ENCODE measurements at regions not wholly inside any gene's neighbourhood (a gene's known extent, or its start where the extent isn't known, plus 50 kb on each side); places are given as distances from the start of the nearest gene placed in this dataset.
"Not testable (repeated sequence)": the region's sequence is repeated elsewhere in the genome, so short reads cannot be mapped to it uniquely, and the experiment has no call there.

- no peak for FAIRE-seq
- TF ChIP-seq TAF1 (IDR thresholded peaks at IDR 0.05; ENCODE audit: low read depth, low read length) (no peak), SPI1 (IDR thresholded peaks at IDR 0.05; ENCODE audit: low read depth, low read length) (no peak), POLR2A (IDR thresholded peaks at IDR 0.05; ENCODE audit: low read depth, low read length) (no peak), POLR2AphosphoS5 (IDR thresholded peaks at IDR 0.05; ENCODE audit: low read depth, low read length) (no peak), POU2F2 (IDR thresholded peaks at IDR 0.05; ENCODE audit: low read depth, low read length) (no peak), PAX5 (IDR thresholded peaks at IDR 0.05; ENCODE audit: insufficient read depth, low read length, severe bottlenecking) (no peak)
- DNase-seq (ENCODE audit: insufficient read length, low spot score): no peak
Observed at GRCh38 chr1:238345837-238346236, 455.1 kb upstream of the ZP4 start.

DNA sequence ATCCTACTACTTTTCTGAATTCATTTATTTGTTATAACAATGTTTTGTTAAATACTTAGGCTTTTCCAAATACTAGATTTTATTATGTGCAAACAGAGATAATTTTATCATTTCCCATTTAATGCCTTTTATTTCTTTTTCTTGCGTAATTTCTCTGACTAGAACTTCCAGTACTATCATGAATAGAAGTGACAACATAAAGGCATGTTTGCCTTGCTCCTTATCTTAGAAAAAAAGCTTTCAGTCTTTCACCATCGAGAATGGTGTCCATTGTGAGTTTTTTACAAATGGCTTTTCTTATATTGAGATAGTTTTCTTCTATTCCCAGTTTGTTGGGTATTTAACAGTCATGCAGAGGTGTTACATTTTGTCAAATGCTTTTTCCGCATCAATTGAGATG lies 453.1 kb upstream of the ZP4 start:
- no peak for TF ChIP-seq SPI1 (IDR thresholded peaks at IDR 0.05; ENCODE audit: low read depth, low read length)
- TF ChIP-seq POLR2A (IDR thresholded peaks at IDR 0.05; ENCODE audit: low read depth, low read length): no peak
- no peak for TF ChIP-seq POLR2AphosphoS5 (IDR thresholded peaks at IDR 0.05; ENCODE audit: low read depth, low read length)
- TF ChIP-seq POU2F2 (IDR thresholded peaks at IDR 0.05; ENCODE audit: low read depth, low read length): no peak
- TF ChIP-seq PAX5 (IDR thresholded peaks at IDR 0.05; ENCODE audit: insufficient read depth, low read length, severe bottlenecking): no peak
- no peak for TF ChIP-seq TAF1 (IDR thresholded peaks at IDR 0.05; ENCODE audit: low read depth, low read length)
- FAIRE-seq (no peak), DNase-seq (ENCODE audit: insufficient read length, low spot score) (no peak)

GRCh38 chr1:238341395-238341794 lies 450.7 kb upstream of the ZP4 start:
- TF ChIP-seq POLR2AphosphoS5 (IDR thresholded peaks at IDR 0.05; ENCODE audit: low read depth, low read length): no peak
- no peak for TF ChIP-seq POU2F2 (IDR thresholded peaks at IDR 0.05; ENCODE audit: low read depth, low read length)
- no peak for TF ChIP-seq PAX5 (IDR thresholded peaks at IDR 0.05; ENCODE audit: insufficient read depth, low read length, severe bottlenecking)
- no peak for TF ChIP-seq SPI1 (IDR thresholded peaks at IDR 0.05; ENCODE audit: low read depth, low read length)
- no peak for TF ChIP-seq TAF1 (IDR thresholded peaks at IDR 0.05; ENCODE audit: low read depth, low read length)
- TF ChIP-seq POLR2A (IDR thresholded peaks at IDR 0.05; ENCODE audit: low read depth, low read length): no peak
- FAIRE-seq: no peak
- DNase-seq (ENCODE audit: insufficient read length, low spot score): no peak

DNA sequence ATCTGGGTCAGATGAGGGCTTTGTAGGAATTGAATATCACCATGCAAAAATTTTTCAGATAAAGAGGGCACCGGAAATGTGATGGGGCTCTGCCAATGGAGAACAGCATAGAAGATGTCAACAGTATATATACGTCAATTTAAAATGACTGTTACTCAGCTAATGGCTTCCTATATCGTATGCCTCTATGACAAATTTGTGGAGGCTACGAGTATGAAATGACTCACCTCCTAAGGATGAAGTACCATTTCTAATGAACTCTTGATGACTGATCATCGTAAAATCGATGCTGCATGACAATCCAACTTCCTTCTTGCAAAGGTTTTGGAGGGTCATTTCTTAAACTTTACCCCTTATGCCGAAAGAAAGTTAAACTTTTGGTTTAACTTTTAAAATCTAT lies 450.3 kb upstream of the ZP4 start:
- DNase-seq (ENCODE audit: insufficient read length, low spot score) (no peak), FAIRE-seq (no peak)
- no peak for TF ChIP-seq TAF1 (IDR thresholded peaks at IDR 0.05; ENCODE audit: low read depth, low read length)
- no peak for TF ChIP-seq POU2F2 (IDR thresholded peaks at IDR 0.05; ENCODE audit: low read depth, low read length)
- TF ChIP-seq POLR2A (IDR thresholded peaks at IDR 0.05; ENCODE audit: low read depth, low read length): no peak
- TF ChIP-seq SPI1 (IDR thresholded peaks at IDR 0.05; ENCODE audit: low read depth, low read length): no peak
- no peak for TF ChIP-seq POLR2AphosphoS5 (IDR thresholded peaks at IDR 0.05; ENCODE audit: low read depth, low read length)
- TF ChIP-seq PAX5 (IDR thresholded peaks at IDR 0.05; ENCODE audit: insufficient read depth, low read length, severe bottlenecking): no peak

GRCh38 chr1:238336531-238336930 lies 445.8 kb upstream of the ZP4 start:
- no peak for FAIRE-seq
- TF ChIP-seq SPI1 (IDR thresholded peaks at IDR 0.05; ENCODE audit: low read depth, low read length) (no peak), TAF1 (IDR thresholded peaks at IDR 0.05; ENCODE audit: low read depth, low read length) (no peak), POLR2A (IDR thresholded peaks at IDR 0.05; ENCODE audit: low read depth, low read length) (no peak), PAX5 (IDR thresholded peaks at IDR 0.05; ENCODE audit: insufficient read depth, low read length, severe bottlenecking) (no peak), POU2F2 (IDR thresholded peaks at IDR 0.05; ENCODE audit: low read depth, low read length) (no peak), POLR2AphosphoS5 (IDR thresholded peaks at IDR 0.05; ENCODE audit: low read depth, low read length) (no peak)
- DNase-seq (ENCODE audit: insufficient read length, low spot score): no peak

DNA sequence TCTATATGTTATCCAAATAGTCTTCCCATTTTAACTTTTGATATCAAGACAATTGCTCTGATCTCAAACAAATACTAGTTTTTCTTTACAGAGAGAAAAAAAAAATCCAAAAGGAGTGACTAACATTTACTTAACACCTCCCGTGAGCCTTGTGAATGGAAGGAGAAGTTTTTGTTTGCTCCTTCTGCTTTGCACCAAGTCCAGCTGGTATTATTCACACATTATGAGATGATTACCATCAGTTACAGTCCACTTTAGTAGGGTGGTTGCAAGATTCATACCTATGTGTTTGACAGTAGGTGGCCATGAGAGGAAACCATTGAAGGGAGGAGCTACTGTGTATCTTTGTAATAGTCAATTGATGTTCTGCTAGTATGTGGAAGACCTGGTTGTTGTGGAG lies 443.4 kb upstream of the ZP4 start:
- TF ChIP-seq POLR2AphosphoS5 (IDR thresholded peaks at IDR 0.05; ENCODE audit: low read depth, low read length) (no peak), SPI1 (IDR thresholded peaks at IDR 0.05; ENCODE audit: low read depth, low read length) (no peak), PAX5 (IDR thresholded peaks at IDR 0.05; ENCODE audit: insufficient read depth, low read length, severe bottlenecking) (no peak), TAF1 (IDR thresholded peaks at IDR 0.05; ENCODE audit: low read depth, low read length) (no peak), POU2F2 (IDR thresholded peaks at IDR 0.05; ENCODE audit: low read depth, low read length) (no peak), POLR2A (IDR thresholded peaks at IDR 0.05; ENCODE audit: low read depth, low read length) (no peak)
- no peak for DNase-seq (ENCODE audit: insufficient read length, low spot score)
- no peak for FAIRE-seq

DNA sequence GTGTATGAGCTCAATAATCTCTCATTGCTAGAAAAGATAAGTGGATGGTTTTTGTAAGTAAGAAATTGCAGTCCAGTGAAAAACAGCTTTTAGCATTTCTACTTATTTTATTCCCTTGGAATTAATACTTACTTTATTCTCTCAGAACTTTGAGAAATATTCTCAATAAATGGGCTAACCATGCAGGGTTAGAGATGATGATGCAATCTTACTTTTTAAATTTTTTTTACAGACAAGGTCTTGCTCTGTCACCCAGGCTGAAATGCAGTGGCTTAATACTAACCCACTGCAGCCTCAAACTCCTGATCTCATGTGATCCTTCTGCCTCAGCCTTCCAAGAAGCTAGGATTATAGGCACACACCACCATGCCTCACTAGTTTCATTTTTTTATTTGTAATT lies 440.8 kb upstream of the ZP4 start:
- TF ChIP-seq POLR2A (IDR thresholded peaks at IDR 0.05; ENCODE audit: low read depth, low read length) (no peak), SPI1 (IDR thresholded peaks at IDR 0.05; ENCODE audit: low read depth, low read length) (no peak), POU2F2 (IDR thresholded peaks at IDR 0.05; ENCODE audit: low read depth, low read length) (no peak), TAF1 (IDR thresholded peaks at IDR 0.05; ENCODE audit: low read depth, low read length) (no peak), POLR2AphosphoS5 (IDR thresholded peaks at IDR 0.05; ENCODE audit: low read depth, low read length) (no peak), PAX5 (IDR thresholded peaks at IDR 0.05; ENCODE audit: insufficient read depth, low read length, severe bottlenecking) (no peak)
- DNase-seq (ENCODE audit: insufficient read length, low spot score) (no peak), FAIRE-seq (no peak)

DNA sequence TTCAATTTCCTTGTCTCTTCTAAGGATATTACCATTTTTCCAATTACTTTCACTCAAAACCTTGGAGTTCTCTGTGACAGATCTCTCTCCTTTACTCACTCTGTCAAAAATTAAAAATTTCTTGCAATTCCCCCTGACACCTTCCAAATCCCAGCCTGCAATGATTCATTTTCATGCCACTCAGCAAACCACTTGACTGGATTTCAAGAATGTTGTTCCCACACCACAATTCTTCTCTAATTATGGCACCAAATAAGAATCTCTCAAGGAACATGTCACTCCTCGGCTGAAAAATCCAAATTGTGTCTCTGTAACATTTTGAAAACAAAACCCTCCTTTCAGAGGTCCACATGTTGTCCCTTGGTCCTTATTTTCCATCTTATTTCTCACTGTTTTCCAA lies 438.9 kb upstream of the ZP4 start:
- TF ChIP-seq POLR2AphosphoS5 (IDR thresholded peaks at IDR 0.05; ENCODE audit: low read depth, low read length) (no peak), POU2F2 (IDR thresholded peaks at IDR 0.05; ENCODE audit: low read depth, low read length) (no peak), POLR2A (IDR thresholded peaks at IDR 0.05; ENCODE audit: low read depth, low read length) (no peak), PAX5 (IDR thresholded peaks at IDR 0.05; ENCODE audit: insufficient read depth, low read length, severe bottlenecking) (no peak), SPI1 (IDR thresholded peaks at IDR 0.05; ENCODE audit: low read depth, low read length) (no peak), TAF1 (IDR thresholded peaks at IDR 0.05; ENCODE audit: low read depth, low read length) (no peak)
- FAIRE-seq: no peak
- DNase-seq (ENCODE audit: insufficient read length, low spot score): no peak

GRCh38 chr1:238327033-238327432 lies 436.3 kb upstream of the ZP4 start:
- FAIRE-seq: not testable (repeated sequence)

DNA sequence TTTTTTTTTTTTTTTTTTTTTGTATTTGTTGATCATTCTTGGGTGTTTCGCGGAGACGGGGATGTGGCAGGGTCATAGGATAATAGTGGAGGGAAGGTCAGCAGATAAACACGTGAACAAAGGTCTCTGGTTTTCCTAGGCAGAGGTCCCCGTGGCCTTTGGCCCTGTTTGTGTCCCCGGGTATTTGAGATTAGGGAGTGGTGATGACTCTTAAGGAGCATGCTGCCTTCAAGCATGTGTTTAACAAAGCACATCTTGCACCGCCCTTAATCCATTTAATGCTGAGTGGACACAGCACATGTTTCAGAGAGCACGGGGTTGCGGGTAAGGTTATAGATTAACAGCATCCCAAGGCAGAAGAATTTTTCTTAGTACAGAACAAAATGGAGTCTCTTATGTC lies 435.8 kb upstream of the ZP4 start:
- not testable (repeated sequence) for FAIRE-seq; DNase-seq (ENCODE audit: insufficient read length, low spot score)

More at GRCh38 chr1:238327033-238327432, 436.3 kb upstream of the ZP4 start:
- DNase-seq (ENCODE audit: insufficient read length, low spot score): not testable (repeated sequence)

Measured in GM12891 (cell line).